GM20000 (cell line): ENCODE measurements at regions not wholly inside any gene's neighbourhood (a gene's known extent, or its start where the extent isn't known, plus 50 kb on each side); places are given as distances from the start of the nearest gene placed in this dataset.

ENCODE experiments used
- DNase-seq: peaks from one replicate; pipeline ENCODE4 v3.0.0; 2012; ENCODE audit warnings: low spot score
- CTCF ChIP-seq: IDR thresholded peaks from 2 replicates; pipeline ENCODE4 v1.5.1; 2012; ENCODE audit warnings: mild to moderate bottlenecking, control low read depth; ENCODE audit errors: extremely low read depth, missing control alignments

GRCh38 chr1:29832936-29833335, 596.6 kb downstream of the PTPRU start:
- no peak for DNase-seq
- no peak for TF ChIP-seq CTCF

GRCh38 chr1:29832471-29832870, 596.1 kb downstream of the PTPRU start:
- no peak for TF ChIP-seq CTCF
- DNase-seq: no peak

GRCh38 chr1:29831500-29832117, 595.3 kb downstream of the PTPRU start:
- no peak for TF ChIP-seq CTCF
- DNase-seq: no peak

- no peak for TF ChIP-seq CTCF
- no peak for DNase-seq
Measured at GRCh38 chr1:29830916-29831315, 594.6 kb downstream of the PTPRU start.

GRCh38 chr1:29830383-29830782, 594.1 kb downstream of the PTPRU start:
- TF ChIP-seq CTCF: no peak
- no peak for DNase-seq

GRCh38 chr1:29829448-29830344, 593.4 kb downstream of the PTPRU start:
- no peak for TF ChIP-seq CTCF
- no peak for DNase-seq

GRCh38 chr1:29828526-29829447, 592.5 kb downstream of the PTPRU start:
- DNase-seq: no peak
- TF ChIP-seq CTCF: no peak
